ENCODE measurements at regions not wholly inside any gene's neighbourhood (a gene's known extent, or its start where the extent isn't known, plus 50 kb on each side); places are given as distances from the start of the nearest gene placed in this dataset.
A peak's percentile ranks its signal among the peaks of the same experiment; 100 is the strongest.

DNA sequence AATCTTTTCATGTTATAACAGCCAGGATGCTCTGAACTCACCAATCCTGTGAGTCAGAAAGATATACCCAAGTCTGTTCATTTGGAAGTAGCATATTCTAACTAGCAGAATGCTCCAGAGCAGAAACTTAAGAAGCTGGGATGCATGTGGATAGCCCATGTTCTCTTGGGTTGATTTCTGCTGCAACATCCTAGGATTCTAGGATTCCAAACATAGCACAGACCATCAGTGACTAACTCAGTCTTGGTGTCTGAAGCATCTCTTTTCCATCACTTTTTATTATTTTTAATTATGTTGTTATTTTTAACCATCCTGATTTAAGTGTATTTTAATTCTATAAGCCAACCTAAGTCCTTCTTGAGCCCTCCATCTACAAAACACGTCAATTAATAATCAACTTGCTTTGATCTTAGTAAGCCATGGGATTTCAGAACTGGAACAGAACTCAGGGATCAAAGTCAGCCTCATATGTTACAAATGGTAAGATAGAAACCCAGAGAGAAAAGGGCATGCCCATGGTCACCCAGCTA is 85.4 kb downstream of the OSR1 start:
- Mint-ChIP-seq H3K4me1 (ENCODE audit: low read depth) (no peaks in the 10 kb centered on the region), H3K4me3 (no peak overlapping the region), H3K27me3 (ENCODE audit: insufficient read depth) (peaks cover 4% of the 10 kb centered on the region), H3K9me3 (no peaks in the 10 kb centered on the region), H3K36me3 (ENCODE audit: low read depth) (no peaks in the 10 kb centered on the region), H3K27ac (no peak overlapping the region)
- TF ChIP-seq, protein P1, sequence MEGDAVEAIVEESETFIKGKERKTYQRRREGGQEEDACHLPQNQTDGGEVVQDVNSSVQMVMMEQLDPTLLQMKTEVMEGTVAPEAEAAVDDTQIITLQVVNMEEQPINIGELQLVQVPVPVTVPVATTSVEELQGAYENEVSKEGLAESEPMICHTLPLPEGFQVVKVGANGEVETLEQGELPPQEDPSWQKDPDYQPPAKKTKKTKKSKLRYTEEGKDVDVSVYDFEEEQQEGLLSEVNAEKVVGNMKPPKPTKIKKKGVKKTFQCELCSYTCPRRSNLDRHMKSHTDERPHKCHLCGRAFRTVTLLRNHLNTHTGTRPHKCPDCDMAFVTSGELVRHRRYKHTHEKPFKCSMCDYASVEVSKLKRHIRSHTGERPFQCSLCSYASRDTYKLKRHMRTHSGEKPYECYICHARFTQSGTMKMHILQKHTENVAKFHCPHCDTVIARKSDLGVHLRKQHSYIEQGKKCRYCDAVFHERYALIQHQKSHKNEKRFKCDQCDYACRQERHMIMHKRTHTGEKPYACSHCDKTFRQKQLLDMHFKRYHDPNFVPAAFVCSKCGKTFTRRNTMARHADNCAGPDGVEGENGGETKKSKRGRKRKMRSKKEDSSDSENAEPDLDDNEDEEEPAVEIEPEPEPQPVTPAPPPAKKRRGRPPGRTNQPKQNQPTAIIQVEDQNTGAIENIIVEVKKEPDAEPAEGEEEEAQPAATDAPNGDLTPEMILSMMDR (IDR thresholded peaks at IDR 0.05): no peak
- DNase-seq: no peak

GRCh38 chr2:19272039-19272438 is 86.4 kb downstream of the OSR1 start:
- H3K27me3 Mint-ChIP-seq (ENCODE audit: insufficient read depth): peaks cover 4% of the 10 kb centered on the region
- H3K4me1 Mint-ChIP-seq (ENCODE audit: low read depth): no peaks in the 10 kb centered on the region
- H3K4me3 Mint-ChIP-seq: no peak overlapping the region
- no peak overlapping the region for H3K27ac Mint-ChIP-seq
- DNase-seq: no peak
- no peaks in the 10 kb centered on the region for H3K9me3 Mint-ChIP-seq
- TF ChIP-seq, protein P1 (IDR thresholded peaks at IDR 0.05): no peak
- no peaks in the 10 kb centered on the region for H3K36me3 Mint-ChIP-seq (ENCODE audit: low read depth)

DNA sequence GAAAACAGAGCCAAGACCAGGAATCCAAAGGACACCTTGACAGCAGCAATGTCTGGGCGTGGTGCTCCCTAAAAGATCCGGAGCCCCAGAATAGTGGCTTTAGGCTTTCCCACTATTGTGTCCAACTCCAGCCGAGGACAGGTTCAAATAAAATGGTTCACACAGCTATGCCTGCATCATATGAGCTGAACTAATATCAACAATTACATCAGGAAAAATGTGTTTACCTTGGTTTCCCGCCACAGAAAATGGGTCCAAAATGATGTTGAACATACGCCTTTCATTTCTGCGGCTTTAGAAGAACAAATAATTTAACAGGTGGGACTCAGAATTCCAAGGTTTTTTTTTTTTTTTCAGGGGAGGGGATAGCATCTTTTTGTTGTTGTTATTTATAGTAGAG is 93.6 kb downstream of the OSR1 start:
- no peak for DNase-seq
- TF ChIP-seq, protein P1 (IDR thresholded peaks at IDR 0.05): no peak
- no peak overlapping the region for H3K27ac Mint-ChIP-seq
- no peak overlapping the region for H3K4me3 Mint-ChIP-seq
- H3K9me3 Mint-ChIP-seq: no peaks in the 10 kb centered on the region
- no peaks in the 10 kb centered on the region for H3K4me1 Mint-ChIP-seq (ENCODE audit: low read depth)
- H3K36me3 Mint-ChIP-seq (ENCODE audit: low read depth): no peaks in the 10 kb centered on the region
- no peaks in the 10 kb centered on the region for H3K27me3 Mint-ChIP-seq (ENCODE audit: insufficient read depth)

- Mint-ChIP-seq H3K27me3 (ENCODE audit: insufficient read depth) (no peaks in the 10 kb centered on the region), H3K36me3 (ENCODE audit: low read depth) (no peaks in the 10 kb centered on the region), H3K9me3 (no peaks in the 10 kb centered on the region), H3K27ac (no peak overlapping the region), H3K4me1 (ENCODE audit: low read depth) (peaks cover under 1% of the 10 kb centered on the region; the same call in 1 of the 2 replicates), H3K4me3 (no peak overlapping the region)
- TF ChIP-seq, protein P1 (IDR thresholded peaks at IDR 0.05): no peak
- no peak for DNase-seq
These were observed 96.3 kb downstream of the OSR1 start for GRCh38 chr2:19262150-19262549.

DNA sequence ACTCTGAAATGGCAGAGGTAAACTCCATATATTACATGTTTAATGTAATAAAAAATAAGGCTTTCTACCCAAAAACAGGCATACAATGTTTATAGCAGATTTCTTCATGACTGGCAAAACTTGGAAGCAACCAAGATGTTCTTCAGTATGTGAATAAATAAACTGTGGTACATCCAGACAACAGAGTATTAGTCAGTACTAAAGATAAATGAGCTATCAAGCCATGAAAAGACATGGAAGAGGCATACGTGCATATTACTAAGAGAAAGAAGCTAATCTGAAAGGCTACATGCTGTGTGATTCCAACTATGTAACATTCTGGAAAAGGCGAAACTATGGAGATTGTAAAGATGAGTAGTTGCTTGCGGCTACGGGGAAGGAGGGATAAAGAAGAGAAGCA is 97.4 kb downstream of the OSR1 start:
- Mint-ChIP-seq H3K36me3 (ENCODE audit: low read depth) (no peaks in the 10 kb centered on the region), H3K9me3 (no peaks in the 10 kb centered on the region), H3K27ac (no peak overlapping the region), H3K27me3 (ENCODE audit: insufficient read depth) (no peaks in the 10 kb centered on the region), H3K4me1 (ENCODE audit: low read depth) (peaks cover 11% of the 10 kb centered on the region), H3K4me3 (no peak overlapping the region)
- no peak for DNase-seq
- TF ChIP-seq, protein P1 (IDR thresholded peaks at IDR 0.05): no peak

DNA sequence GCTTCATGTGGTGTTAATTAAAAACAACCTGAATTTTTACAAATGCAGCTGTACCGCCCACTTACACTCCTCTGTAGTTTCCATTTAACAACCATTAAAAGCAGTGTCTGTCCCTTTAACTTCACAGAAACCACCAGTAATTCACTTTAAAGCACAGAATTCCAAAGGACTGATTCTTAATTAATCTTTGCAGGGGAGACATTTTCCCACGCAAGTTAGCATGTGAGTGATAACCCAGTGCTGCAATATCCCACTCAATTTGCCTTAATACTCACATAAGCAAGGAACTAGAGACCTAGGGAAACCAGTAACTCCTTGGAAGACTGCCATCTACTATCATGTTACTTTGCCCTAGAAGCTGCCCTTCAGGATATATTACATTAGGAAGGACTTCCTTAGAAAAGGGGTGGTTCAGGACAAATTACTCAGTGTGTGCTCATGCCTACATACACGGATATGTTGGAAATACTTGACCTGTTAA is 102.3 kb downstream of the OSR1 start:
- TF ChIP-seq, protein P1 (IDR thresholded peaks at IDR 0.05): no peak
- DNase-seq: peak; percentile 38
- H3K9me3 Mint-ChIP-seq: no peaks in the 10 kb centered on the region
- H3K36me3 Mint-ChIP-seq (ENCODE audit: low read depth): no peaks in the 10 kb centered on the region
- H3K4me1 Mint-ChIP-seq (ENCODE audit: low read depth): peaks cover 20% of the 10 kb centered on the region
- no peak overlapping the region for H3K4me3 Mint-ChIP-seq
- no peak overlapping the region for H3K27ac Mint-ChIP-seq
- no peaks in the 10 kb centered on the region for H3K27me3 Mint-ChIP-seq (ENCODE audit: insufficient read depth)

Measured in HFFc6 (cell line).